Osteoblast (primary cell): ENCODE measurements at regions not wholly inside any gene's neighbourhood (a gene's known extent, or its start where the extent isn't known, plus 50 kb on each side); places are given as distances from the start of the nearest gene placed in this dataset.

Experiments used
- DNase-seq: peaks from one replicate; pipeline ENCODE4 v3.0.0; 2011; ENCODE audit warnings: low spot score, mixed read lengths; ENCODE audit not compliant: insufficient read length; ENCODE audit errors: missing footprints
- H2AFZ ChIP-seq: 2 replicates; pipeline ENCODE4 v1.6.0; 2011; ENCODE audit warnings: mild to moderate bottlenecking, low read length
- H3K27ac ChIP-seq: 2 replicates; pipeline ENCODE4 v1.5.1; 2011; ENCODE audit warnings: mild to moderate bottlenecking, low read depth, low read length, moderate library complexity
- H3K27me3 ChIP-seq: 2 replicates; pipeline ENCODE4 v1.6.0; 2012; ENCODE audit warnings: mild to moderate bottlenecking, control low read depth, inconsistent platforms, low read length, moderate library complexity; ENCODE audit not compliant: insufficient read depth
- H3K36me3 ChIP-seq: 2 replicates; pipeline ENCODE4 v1.5.1; 2011; ENCODE audit warnings: mild to moderate bottlenecking, low read length, control low read depth, moderate library complexity; ENCODE audit not compliant: insufficient read depth
- H3K4me1 ChIP-seq: 2 replicates; pipeline ENCODE4 v1.5.1; 2011; ENCODE audit warnings: mild to moderate bottlenecking, low read length, control low read depth, moderate library complexity; ENCODE audit not compliant: insufficient read depth
- H3K4me2 ChIP-seq: 2 replicates; pipeline ENCODE4 v1.6.0; 2011; ENCODE audit warnings: mild to moderate bottlenecking, low read length; ENCODE audit not compliant: insufficient read depth
- H3K4me3 ChIP-seq: fragments of 200-600 bp; sonication (generic); 3 replicates; pipeline ENCODE4 v1.5.1; 2012; ENCODE audit warnings: mild to moderate bottlenecking, low read length, inconsistent platforms; ENCODE audit not compliant: insufficient read depth
- H3K79me2 ChIP-seq: 2 replicates; pipeline ENCODE4 v1.6.0; 2012; ENCODE audit warnings: mild to moderate bottlenecking, low read length, control low read depth, inconsistent platforms; ENCODE audit not compliant: insufficient read depth
- H3K9me3 ChIP-seq: 2 replicates; pipeline ENCODE4 v1.5.1; 2011; ENCODE audit warnings: low read depth, low read length, control low read depth
- H4K20me1 ChIP-seq: 2 replicates; pipeline ENCODE4 v1.6.0; 2012; ENCODE audit warnings: mild to moderate bottlenecking, low read length, control low read depth; ENCODE audit not compliant: insufficient read depth
- TF ChIP-seq, protein P1 (sequence below): IDR thresholded peaks from 2 replicates; pipeline ENCODE4 v1.5.1; 2011; ENCODE audit warnings: mild to moderate bottlenecking, low read depth, low read length, moderate library complexity; ENCODE audit errors: extremely low read depth

DNA sequence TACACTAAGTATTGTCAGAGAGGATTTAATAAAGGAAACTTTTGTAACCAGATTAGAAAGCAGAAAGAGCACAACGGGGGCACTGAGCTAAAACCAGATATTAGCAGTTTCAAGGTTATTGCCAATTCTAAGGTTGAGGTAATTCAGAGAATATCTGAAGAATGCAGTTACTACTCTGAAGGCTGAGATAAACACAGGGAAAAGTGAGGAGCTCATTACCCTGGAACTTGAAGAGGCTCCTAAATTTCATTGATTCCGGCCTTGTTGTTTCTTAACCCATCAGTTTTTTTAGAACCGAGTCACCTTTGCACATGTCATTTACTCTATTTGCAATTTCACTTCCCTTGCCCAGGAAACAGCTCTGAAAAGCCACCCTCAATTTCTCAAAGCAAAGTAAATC, 72.4 kb upstream of the BTBD3 start:
- TF ChIP-seq, protein P1, sequence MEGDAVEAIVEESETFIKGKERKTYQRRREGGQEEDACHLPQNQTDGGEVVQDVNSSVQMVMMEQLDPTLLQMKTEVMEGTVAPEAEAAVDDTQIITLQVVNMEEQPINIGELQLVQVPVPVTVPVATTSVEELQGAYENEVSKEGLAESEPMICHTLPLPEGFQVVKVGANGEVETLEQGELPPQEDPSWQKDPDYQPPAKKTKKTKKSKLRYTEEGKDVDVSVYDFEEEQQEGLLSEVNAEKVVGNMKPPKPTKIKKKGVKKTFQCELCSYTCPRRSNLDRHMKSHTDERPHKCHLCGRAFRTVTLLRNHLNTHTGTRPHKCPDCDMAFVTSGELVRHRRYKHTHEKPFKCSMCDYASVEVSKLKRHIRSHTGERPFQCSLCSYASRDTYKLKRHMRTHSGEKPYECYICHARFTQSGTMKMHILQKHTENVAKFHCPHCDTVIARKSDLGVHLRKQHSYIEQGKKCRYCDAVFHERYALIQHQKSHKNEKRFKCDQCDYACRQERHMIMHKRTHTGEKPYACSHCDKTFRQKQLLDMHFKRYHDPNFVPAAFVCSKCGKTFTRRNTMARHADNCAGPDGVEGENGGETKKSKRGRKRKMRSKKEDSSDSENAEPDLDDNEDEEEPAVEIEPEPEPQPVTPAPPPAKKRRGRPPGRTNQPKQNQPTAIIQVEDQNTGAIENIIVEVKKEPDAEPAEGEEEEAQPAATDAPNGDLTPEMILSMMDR: no peak
- no peak overlapping the region for H3K4me3 ChIP-seq
- no peaks in the 10 kb centered on the region for H3K9me3 ChIP-seq
- H4K20me1 ChIP-seq: no peaks in the 10 kb centered on the region
- no peak overlapping the region for H2AFZ ChIP-seq
- peak overlapping the region; percentile 11 for H3K4me2 ChIP-seq
- peaks cover 30% of the 10 kb centered on the region for H3K4me1 ChIP-seq
- H3K27ac ChIP-seq: no peak overlapping the region
- DNase-seq: peak; percentile 52
- no peaks in the 10 kb centered on the region for H3K27me3 ChIP-seq
- no peaks in the 10 kb centered on the region for H3K79me2 ChIP-seq
- H3K36me3 ChIP-seq: no peaks in the 10 kb centered on the region

DNA sequence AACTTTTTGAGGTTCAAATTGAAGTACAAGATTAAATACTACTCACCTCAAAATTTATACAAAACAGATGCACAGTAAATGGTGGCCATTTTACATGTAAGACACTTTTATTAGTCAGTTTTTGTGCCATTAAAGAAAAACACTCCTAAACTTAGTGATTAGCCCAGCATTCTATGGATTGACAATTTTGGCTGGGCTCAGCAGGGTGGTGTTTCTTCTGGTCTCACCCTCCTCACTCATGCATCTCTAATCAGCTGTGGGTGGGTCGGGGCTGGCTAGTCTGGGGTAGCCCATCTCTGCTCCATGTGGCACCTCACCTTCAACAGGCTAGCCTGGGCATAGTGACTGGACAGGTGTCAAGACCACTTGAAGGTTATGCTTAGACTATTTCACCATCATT, 71.6 kb upstream of the BTBD3 start:
- Histone ChIP-seq H3K36me3 (no peaks in the 10 kb centered on the region), H3K27me3 (no peaks in the 10 kb centered on the region), H3K79me2 (no peaks in the 10 kb centered on the region), H2AFZ (no peak overlapping the region), H3K4me2 (no peak overlapping the region), H3K27ac (no peak overlapping the region), H4K20me1 (no peaks in the 10 kb centered on the region), H3K9me3 (no peaks in the 10 kb centered on the region), H3K4me3 (no peak overlapping the region), H3K4me1 (peaks cover 38% of the 10 kb centered on the region)
- DNase-seq: no peak
- TF ChIP-seq, protein P1: no peak

DNA sequence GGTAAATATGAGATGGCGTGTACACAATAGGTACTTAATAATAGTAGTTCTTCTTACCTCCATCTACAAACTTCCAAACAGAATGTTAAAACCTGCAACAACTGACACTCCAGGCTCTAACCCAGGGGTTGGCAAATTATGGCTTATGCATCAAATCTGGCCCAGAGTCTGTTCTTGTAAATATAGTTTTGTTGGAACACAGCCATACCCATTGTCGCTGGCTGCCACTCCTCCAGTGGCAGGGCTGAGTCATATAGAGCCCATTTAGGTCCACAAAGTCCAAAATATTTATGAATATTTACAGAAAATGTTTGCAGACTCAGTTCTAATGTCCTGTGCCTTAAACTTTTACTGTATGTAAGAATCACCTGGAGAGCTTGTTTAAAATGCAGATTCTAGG, 69.9 kb upstream of the BTBD3 start:
- no peak overlapping the region for H3K4me2 ChIP-seq
- peaks cover 46% of the 10 kb centered on the region for H3K4me1 ChIP-seq
- no peak for DNase-seq
- no peaks in the 10 kb centered on the region for H3K36me3 ChIP-seq
- H4K20me1 ChIP-seq: no peaks in the 10 kb centered on the region
- H3K4me3 ChIP-seq: no peak overlapping the region
- no peaks in the 10 kb centered on the region for H3K27me3 ChIP-seq
- H3K27ac ChIP-seq: no peak overlapping the region
- TF ChIP-seq, protein P1: no peak
- no peak overlapping the region for H2AFZ ChIP-seq
- H3K9me3 ChIP-seq: no peaks in the 10 kb centered on the region
- no peaks in the 10 kb centered on the region for H3K79me2 ChIP-seq

DNA sequence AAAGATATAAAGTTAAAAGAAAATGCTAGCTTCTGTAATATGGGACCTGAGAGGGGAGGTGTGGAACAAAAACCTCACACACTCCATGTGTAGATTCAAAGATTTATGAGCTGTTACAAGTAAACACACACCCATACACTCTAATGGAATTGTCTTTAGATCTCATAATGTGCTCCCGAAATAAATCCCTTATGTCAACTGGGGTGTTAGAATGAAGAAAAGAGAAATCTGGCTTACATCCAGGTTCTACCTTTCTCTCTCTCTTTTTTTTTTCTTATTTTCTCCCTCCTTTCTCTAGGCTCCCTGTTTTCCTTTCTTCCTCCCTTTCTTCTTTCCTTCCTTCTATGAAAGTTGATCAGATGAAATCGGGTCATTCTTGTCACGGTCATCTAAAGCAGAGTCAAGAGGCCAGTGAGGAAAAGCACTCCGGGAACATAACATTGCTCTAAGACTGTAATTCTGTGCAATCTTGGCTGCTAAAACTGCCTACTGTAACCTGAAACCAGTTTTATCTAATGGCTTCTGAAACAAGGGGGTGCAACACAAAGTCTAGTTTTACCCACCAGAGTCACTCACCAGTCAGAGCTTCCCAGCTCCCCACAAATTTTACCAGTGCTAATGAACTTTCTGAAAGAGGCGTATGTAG, 68.3 kb upstream of the BTBD3 start:
- TF ChIP-seq, protein P1: no peak
- Histone ChIP-seq H2AFZ (no peak overlapping the region), H3K4me2 (peak overlapping the region; percentile 48), H3K36me3 (no peaks in the 10 kb centered on the region), H3K4me3 (no peak overlapping the region), H3K4me1 (peaks cover 46% of the 10 kb centered on the region), H3K27me3 (no peaks in the 10 kb centered on the region), H3K27ac (no peak overlapping the region), H3K9me3 (no peaks in the 10 kb centered on the region), H3K79me2 (no peaks in the 10 kb centered on the region), H4K20me1 (no peaks in the 10 kb centered on the region)
- DNase-seq: no peak
